H1 (cell line): ENCODE measurements at regions not wholly inside any gene's neighbourhood (a gene's known extent, or its start where the extent isn't known, plus 50 kb on each side); places are given as distances from the start of the nearest gene placed in this dataset.

Source experiments
- CTCF ChIA-PET: fragments of 300-600 bp; sonication (Branson Sonifier 250); formaldehyde crosslinking; loops from one replicate; lab custom pipeline; 2021; ENCODE audit not compliant: partially characterized antibody; lab: Charles Lee
- POLR2A ChIA-PET: fragments of 300-600 bp; sonication (Branson Sonifier 250); formaldehyde crosslinking; loops from one replicate; lab custom pipeline; 2021; ENCODE audit warnings: inconsistent platforms; ENCODE audit not compliant: partially characterized antibody; lab: Charles Lee
- DNase-seq, 2 experiments: peaks; one replicate each; pipeline versions ENCODE4 v3.0.0 to v3.0.0-alpha.2; 2010 to 2022; ENCODE audit warnings: low spot score in 2 of 2, low read depth in 1 of 2, mixed read lengths in 1 of 2
- FAIRE-seq: peaks from 2 replicates; lab custom pipeline; 2011; peaks lifted over from hg19 to GRCh38; lab: Jason Lieb, UNC
- H2AFZ ChIP-seq: 2 replicates; pipeline ENCODE4 v1.8.1; 2012; ENCODE audit warnings: low read length, inconsistent platforms
- H2AK5ac ChIP-seq: 2 replicates; pipeline ENCODE4 v1.6.1; 2013; ENCODE audit warnings: low read depth, low read length
- H2BK120ac ChIP-seq: replicated peaks from 2 replicates; pipeline ENCODE3; 2013; ENCODE audit warnings: low read depth, low read length, inconsistent platforms
- H2BK12ac ChIP-seq: 2 replicates; pipeline ENCODE4 v1.6.1; 2013; ENCODE audit warnings: low read depth, low read length
- H2BK15ac ChIP-seq: 2 replicates; pipeline ENCODE4 v1.6.1; 2013; ENCODE audit warnings: low read length
- H2BK20ac ChIP-seq: 2 replicates; pipeline ENCODE4 v1.6.1; 2013; ENCODE audit warnings: low read length
- H2BK5ac ChIP-seq: 2 replicates; pipeline ENCODE4 v1.6.1; 2013; ENCODE audit warnings: low read depth, low read length
- H3K14ac ChIP-seq: 2 replicates; pipeline ENCODE4 v1.6.1; 2013; ENCODE audit warnings: inconsistent platforms; ENCODE audit not compliant: insufficient read length
- H3K18ac ChIP-seq: 2 replicates; pipeline ENCODE4 v1.6.1; 2013; ENCODE audit warnings: low read length; ENCODE audit errors: extremely low read depth
- H3K23ac ChIP-seq: 2 replicates; pipeline ENCODE4 v1.6.1; 2013; ENCODE audit warnings: inconsistent platforms; ENCODE audit not compliant: insufficient read length
- H3K23me2 ChIP-seq: 2 replicates; pipeline ENCODE4 v1.6.1; 2013; ENCODE audit warnings: low read depth, low read length
- H3K27ac ChIP-seq: 2 replicates; pipeline ENCODE4 v1.6.1; 2011; ENCODE audit warnings: low read depth, low read length, inconsistent platforms
- H3K27me3 ChIP-seq, 4 experiments: replicated peaks in 1 of 4; 1 replicate in 1 of 4; 2 replicates in 3 of 4; pipeline versions ENCODE4 v1.6.1 to v1.8.1; 2011 to 2013; ENCODE audit warnings: low read length in 3 of 4, mild to moderate bottlenecking in 3 of 4, inconsistent platforms in 2 of 4, mixed read lengths in 2 of 4, moderate library complexity in 1 of 4; ENCODE audit not compliant: control insufficient read depth in 3 of 4, insufficient read depth in 3 of 4; ENCODE audit errors: extremely low read depth in 1 of 4
- H3K36me3 ChIP-seq, 4 experiments: 2 replicates each; pipeline versions ENCODE4 v1.6.1 to v1.8.1; 2011 to 2013; ENCODE audit warnings: mild to moderate bottlenecking in 4 of 4, low read length in 3 of 4, moderate library complexity in 2 of 4, control low read depth in 1 of 4, inconsistent platforms in 1 of 4; ENCODE audit not compliant: insufficient read depth in 4 of 4, control insufficient read depth in 2 of 4
- H3K4ac ChIP-seq: replicated peaks from 2 replicates; pipeline ENCODE3; 2013; ENCODE audit warnings: low read length, low read depth, mixed read lengths, inconsistent platforms; ENCODE audit not compliant: insufficient read length
- H3K4me1 ChIP-seq, 4 experiments: replicated peaks in 1 of 4; 1 replicate in 1 of 4; 2 replicates in 3 of 4; pipeline versions ENCODE4 v1.6.1 to v1.8.1; 2011 to 2013; ENCODE audit warnings: low read length in 3 of 4, inconsistent platforms in 2 of 4, mixed read lengths in 1 of 4; ENCODE audit not compliant: insufficient read depth in 4 of 4, control insufficient read depth in 3 of 4
- H3K4me2 ChIP-seq, 2 experiments: 2 replicates each; pipeline versions ENCODE4 v1.6.1 to v1.8.1; 2011 to 2013; ENCODE audit warnings: low read depth in 2 of 2, low read length in 2 of 2, control low read depth in 1 of 2, inconsistent platforms in 1 of 2, mild to moderate bottlenecking in 1 of 2; ENCODE audit not compliant: insufficient read depth in 1 of 2
- H3K4me3 ChIP-seq, 4 experiments: fragments of 200-600, 300-600 bp in 1 of 4; sonication (generic), shearing (Covaris generic), sonication (Bioruptor Twin) in 1 of 4; 2 replicates each; pipeline versions ENCODE4 v1.5.1 to v1.8.1; 2011 to 2016; ENCODE audit warnings: low read length in 4 of 4, low read depth in 3 of 4, control low read depth in 2 of 4, inconsistent platforms in 2 of 4, mild to moderate bottlenecking in 2 of 4, mixed read lengths in 1 of 4, moderate library complexity in 1 of 4; ENCODE audit not compliant: insufficient read depth in 2 of 4; ENCODE audit errors: extremely low read depth in 1 of 4
- H3K56ac ChIP-seq: replicated peaks from 2 replicates; pipeline ENCODE3; 2013; ENCODE audit warnings: low read depth, mild to moderate bottlenecking, mixed read lengths, low read length, inconsistent platforms; ENCODE audit not compliant: insufficient read length
- H3K79me1 ChIP-seq: 2 replicates; pipeline ENCODE4 v1.6.1; 2013; ENCODE audit warnings: low read depth, low read length, control low read depth
- H3K79me2 ChIP-seq, 2 experiments: 2 replicates each; pipeline versions ENCODE4 v1.6.1 to v1.8.1; 2012 to 2013; ENCODE audit warnings: low read length in 2 of 2, mild to moderate bottlenecking in 2 of 2, inconsistent platforms in 1 of 2; ENCODE audit not compliant: insufficient read depth in 2 of 2, control insufficient read depth in 1 of 2
- H3K9ac ChIP-seq, 4 experiments: replicated peaks in 1 of 4; 1 replicate in 1 of 4; 2 replicates in 3 of 4; pipeline versions ENCODE4 v1.6.1 to v1.8.1; 2011 to 2013; ENCODE audit warnings: low read depth in 3 of 4, low read length in 3 of 4, control low read depth in 2 of 4, mild to moderate bottlenecking in 2 of 4, moderate library complexity in 2 of 4, inconsistent platforms in 1 of 4; ENCODE audit errors: extremely low read depth in 1 of 4
- H3K9me3 ChIP-seq, 2 experiments: 2 replicates each; pipeline versions ENCODE4 v1.6.1 to v1.8.1; 2012 to 2013; ENCODE audit warnings: mild to moderate bottlenecking in 2 of 2, moderate library complexity in 2 of 2, control low read depth in 1 of 2, inconsistent platforms in 1 of 2, low read depth in 1 of 2, low read length in 1 of 2, mixed read lengths in 1 of 2; ENCODE audit not compliant: insufficient read depth in 2 of 2
- H4K20me1 ChIP-seq, 2 experiments: replicated peaks in 1 of 2; 2 replicates each; pipeline versions ENCODE3 to v1.8.1; 2011 to 2013; ENCODE audit warnings: inconsistent platforms in 2 of 2, low read length in 2 of 2, mild to moderate bottlenecking in 1 of 2; ENCODE audit not compliant: insufficient read depth in 2 of 2, control insufficient read depth in 1 of 2
- H4K5ac ChIP-seq: 2 replicates; pipeline ENCODE4 v1.6.1; 2013; ENCODE audit warnings: low read length, low read depth, mixed read lengths, inconsistent platforms; ENCODE audit not compliant: insufficient read length
- H4K8ac ChIP-seq: 2 replicates; pipeline ENCODE4 v1.8.0; 2013; ENCODE audit warnings: mild to moderate bottlenecking, moderate library complexity, low read length, inconsistent platforms; ENCODE audit not compliant: insufficient read depth; ENCODE audit errors: extremely low read depth
- H4K91ac ChIP-seq: replicated peaks from 2 replicates; pipeline ENCODE3; 2013; ENCODE audit warnings: low read length, mixed read lengths, inconsistent platforms; ENCODE audit not compliant: insufficient read length
- CEBPB ChIP-seq: IDR thresholded peaks from 2 replicates; pipeline ENCODE4 v1.6.1; 2012; ENCODE audit warnings: low read depth, low read length
- GABPA ChIP-seq: IDR thresholded peaks from 2 replicates; pipeline ENCODE4 v1.6.1; 2011; ENCODE audit warnings: mild to moderate bottlenecking, low read length, moderate library complexity, borderline replicate concordance; ENCODE audit not compliant: insufficient read depth
- GTF2F1 ChIP-seq: IDR thresholded peaks from 2 replicates; pipeline ENCODE4 v1.6.1; 2012; ENCODE audit warnings: low read depth, low read length, improper control_type of control experiment, borderline replicate concordance
- NANOG ChIP-seq: IDR thresholded peaks from 2 replicates; pipeline ENCODE4 v1.6.1; 2011; ENCODE audit warnings: low read length, low read depth, mild to moderate bottlenecking, inconsistent platforms; ENCODE audit not compliant: insufficient read depth, poor library complexity, severe bottlenecking
- RBBP5 ChIP-seq: IDR thresholded peaks from 2 replicates; pipeline ENCODE4 v1.7.1; 2012; ENCODE audit warnings: low read depth, mild to moderate bottlenecking, inconsistent platforms, low read length, moderate library complexity, borderline replicate concordance
- WGBS, 2 experiments: shearing (Covaris generic) in 1 of 2; methylation state at CpG; one replicate each; pipeline versions ENCODE4 v1.1.6 to v1.1.7; 2013 to 2015; ENCODE audit warnings: low lambda C conversion rate in 2 of 2, mixed read lengths in 2 of 2, inconsistent platforms in 1 of 2, low coverage in 1 of 2, missing lambda C conversion rate in 1 of 2; ENCODE audit not compliant: insufficient replicate concordance in 2 of 2, insufficient coverage in 1 of 2, insufficient read length in 1 of 2; ENCODE audit errors: extremely low coverage in 1 of 2, missing lambda C conversion rate in 1 of 2; 5-methylcytosine and 5-hydroxymethylcytosine counted together

DNA sequence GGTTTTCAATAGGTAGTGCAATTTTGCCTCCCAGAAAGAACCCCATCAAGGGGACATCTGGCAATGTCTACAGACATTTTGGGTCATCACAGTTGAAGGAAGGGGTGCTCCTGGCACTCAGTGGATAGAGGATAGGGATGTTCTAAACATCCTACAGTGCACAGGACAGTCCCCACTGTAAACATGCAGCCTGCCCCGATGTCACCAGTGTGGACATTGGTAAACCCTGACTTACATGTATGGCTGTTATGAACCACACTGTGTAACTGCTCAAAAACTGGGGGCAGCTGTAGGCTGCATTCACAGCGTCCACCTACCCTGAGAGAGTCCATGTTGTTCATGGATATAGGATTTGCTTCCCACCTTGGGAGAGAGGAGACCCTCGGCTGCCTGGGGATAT is 79.3 kb upstream of the FOXQ1 start:
- no peak overlapping the region for H3K4me3 ChIP-seq
- H3K27me3 ChIP-seq: 0 out of 7 replicates have a peak, but pooled peaks cover 0 to 2% (median 0%) of the 10 kb centered on the region in 4 experiments
- H4K8ac ChIP-seq: no peak overlapping the region
- no peak overlapping the region for H2AFZ ChIP-seq
- no peaks in the 10 kb centered on the region for H3K79me1 ChIP-seq
- ChIA-PET CTCF (no interaction called here), POLR2A (no interaction called here)
- no peak overlapping the region for H2BK5ac ChIP-seq
- no peak overlapping the region for H3K23ac ChIP-seq
- no peaks in the 10 kb centered on the region for H3K79me2 ChIP-seq
- H4K5ac ChIP-seq: no peak overlapping the region
- 84% methylated on average over 3 of the region's 3 CpGs; no CpG with 5 or more reads in 1 of the 2 experiments for WGBS, 2 experiments
- no peak for DNase-seq
- no peak overlapping the region for H4K91ac ChIP-seq
- H3K36me3 ChIP-seq: no peaks in the 10 kb centered on the region
- H3K56ac ChIP-seq: no peak overlapping the region
- no peaks in the 10 kb centered on the region for H3K4me1 ChIP-seq
- H3K9ac ChIP-seq: no peak overlapping the region
- FAIRE-seq: no peak
- H3K4me2 ChIP-seq: no peak overlapping the region
- no peak overlapping the region for H3K18ac ChIP-seq
- H2BK20ac ChIP-seq: no peak overlapping the region
- H2BK120ac ChIP-seq: no peak overlapping the region
- H3K23me2 ChIP-seq: no peaks in the 10 kb centered on the region
- no peak overlapping the region for H3K14ac ChIP-seq
- no peak overlapping the region for H3K4ac ChIP-seq
- H3K9me3 ChIP-seq: no peaks in the 10 kb centered on the region
- no peak overlapping the region for H2BK15ac ChIP-seq
- no peak overlapping the region for H2BK12ac ChIP-seq
- no peaks in the 10 kb centered on the region for H4K20me1 ChIP-seq
- no peak overlapping the region for H3K27ac ChIP-seq
- no peak overlapping the region for H2AK5ac ChIP-seq
- TF ChIP-seq NANOG: no peak
- no peak for TF ChIP-seq GABPA
- TF ChIP-seq RBBP5: no peak
- TF ChIP-seq GTF2F1: no peak
- TF ChIP-seq CEBPB: no peak
